ENCODE measurements at regions not wholly inside any gene's neighbourhood (a gene's known extent, or its start where the extent isn't known, plus 50 kb on each side); places are given as distances from the start of the nearest gene placed in this dataset.

DNA sequence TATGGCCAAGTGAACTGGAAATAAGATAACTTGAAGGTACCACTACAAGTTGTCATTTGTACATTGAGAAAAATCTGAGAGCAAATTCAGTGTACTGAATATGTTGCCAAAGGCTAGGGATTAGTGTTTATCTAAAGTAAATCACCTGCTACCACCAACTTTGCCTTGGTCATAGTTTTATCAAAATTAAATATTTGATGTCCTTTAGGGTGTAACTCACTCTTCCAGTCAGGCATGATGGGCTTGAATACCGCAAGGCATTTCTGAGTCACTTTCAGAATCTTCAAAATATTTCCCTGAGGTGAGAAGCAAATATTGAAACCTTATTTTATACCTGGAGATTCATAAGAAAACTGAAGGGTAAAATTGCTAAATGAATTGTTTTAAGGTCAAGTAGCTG is 1338.6 kb upstream of the ACO1 start:
- no peak for TF ChIP-seq CTCF (IDR thresholded peaks at IDR 0.05)
- no peak for TF ChIP-seq POLR2A (IDR thresholded peaks at IDR 0.05)

All from lower leg skin (tissue), 3 donors.